A549 (cell line): ENCODE measurements at regions not wholly inside any gene's neighbourhood (a gene's known extent, or its start where the extent isn't known, plus 50 kb on each side); places are given as distances from the start of the nearest gene placed in this dataset.

ENCODE experiments used
- BHLHE40 ChIP-seq: IDR thresholded peaks from 2 replicates; pipeline ENCODE4 v1.6.1; 2012; ENCODE audit warnings: low read depth, low read length, inconsistent platforms
- CHD2 ChIP-seq: fragments of 150-350 bp; IDR thresholded peaks from 2 replicates; pipeline ENCODE4 v1.6.1; 2014; ENCODE audit warnings: low read length; ENCODE audit not compliant: partially characterized antibody
- HOXB5 ChIP-seq: fragments of 250-450 bp; sonication (Bioruptor Pico); IDR thresholded peaks from 2 replicates; pipeline ENCODE4 v1.5.0; 2020; ENCODE audit warnings: mild to moderate bottlenecking, moderate library complexity
- NR3C1 ChIP-seq: fragments of >200 bp; sonication (Bioruptor Twin); formaldehyde crosslinking; IDR thresholded peaks from 3 replicates; pipeline ENCODE4 v1.6.1; 2017
- TF ChIP-seq, protein P1 (sequence below): fragments of >200 bp; sonication (Bioruptor Twin); formaldehyde crosslinking; IDR thresholded peaks from 3 replicates; pipeline ENCODE4 v1.5.1; 2016
- TF ChIP-seq, protein P2 (sequence below): fragments of 200-600 bp; sonication (generic); IDR thresholded peaks from 2 replicates; pipeline ENCODE4 v1.6.1; 2016; ENCODE audit warnings: antibody characterized with exemption, mild to moderate bottlenecking, moderate library complexity
- TF ChIP-seq, protein P3 (sequence below): fragments of 450-650 bp; IDR thresholded peaks from 2 replicates; pipeline ENCODE4 v1.6.1; 2014; ENCODE audit warnings: antibody characterized with exemption

DNA sequence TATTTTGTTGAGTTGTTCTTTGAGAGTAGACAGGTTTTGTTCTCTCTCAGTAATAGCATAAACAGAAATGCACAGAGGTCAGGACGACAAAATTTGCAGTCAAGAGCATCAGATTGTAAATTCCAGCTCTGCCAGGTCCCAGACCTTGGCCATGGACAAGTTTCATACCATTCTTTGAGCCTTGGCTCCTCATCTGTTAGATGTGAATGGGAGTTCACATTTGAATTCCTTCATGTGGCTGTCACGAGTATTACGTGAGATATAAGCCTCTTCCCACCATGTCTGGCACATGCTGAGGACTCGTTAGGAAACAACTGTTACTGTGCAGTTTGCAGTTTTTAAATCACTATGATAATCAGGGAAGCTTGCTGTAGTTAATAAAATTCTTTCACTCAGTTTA, 93.2 kb upstream of the KCTD3 start:
- TF ChIP-seq, protein P1, sequence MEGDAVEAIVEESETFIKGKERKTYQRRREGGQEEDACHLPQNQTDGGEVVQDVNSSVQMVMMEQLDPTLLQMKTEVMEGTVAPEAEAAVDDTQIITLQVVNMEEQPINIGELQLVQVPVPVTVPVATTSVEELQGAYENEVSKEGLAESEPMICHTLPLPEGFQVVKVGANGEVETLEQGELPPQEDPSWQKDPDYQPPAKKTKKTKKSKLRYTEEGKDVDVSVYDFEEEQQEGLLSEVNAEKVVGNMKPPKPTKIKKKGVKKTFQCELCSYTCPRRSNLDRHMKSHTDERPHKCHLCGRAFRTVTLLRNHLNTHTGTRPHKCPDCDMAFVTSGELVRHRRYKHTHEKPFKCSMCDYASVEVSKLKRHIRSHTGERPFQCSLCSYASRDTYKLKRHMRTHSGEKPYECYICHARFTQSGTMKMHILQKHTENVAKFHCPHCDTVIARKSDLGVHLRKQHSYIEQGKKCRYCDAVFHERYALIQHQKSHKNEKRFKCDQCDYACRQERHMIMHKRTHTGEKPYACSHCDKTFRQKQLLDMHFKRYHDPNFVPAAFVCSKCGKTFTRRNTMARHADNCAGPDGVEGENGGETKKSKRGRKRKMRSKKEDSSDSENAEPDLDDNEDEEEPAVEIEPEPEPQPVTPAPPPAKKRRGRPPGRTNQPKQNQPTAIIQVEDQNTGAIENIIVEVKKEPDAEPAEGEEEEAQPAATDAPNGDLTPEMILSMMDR, result no peak
- TF ChIP-seq NR3C1, result no peak
- no peak for TF ChIP-seq BHLHE40
- no peak for TF ChIP-seq HOXB5 (CRISPR knock-in tag)
- TF ChIP-seq, protein P2, sequence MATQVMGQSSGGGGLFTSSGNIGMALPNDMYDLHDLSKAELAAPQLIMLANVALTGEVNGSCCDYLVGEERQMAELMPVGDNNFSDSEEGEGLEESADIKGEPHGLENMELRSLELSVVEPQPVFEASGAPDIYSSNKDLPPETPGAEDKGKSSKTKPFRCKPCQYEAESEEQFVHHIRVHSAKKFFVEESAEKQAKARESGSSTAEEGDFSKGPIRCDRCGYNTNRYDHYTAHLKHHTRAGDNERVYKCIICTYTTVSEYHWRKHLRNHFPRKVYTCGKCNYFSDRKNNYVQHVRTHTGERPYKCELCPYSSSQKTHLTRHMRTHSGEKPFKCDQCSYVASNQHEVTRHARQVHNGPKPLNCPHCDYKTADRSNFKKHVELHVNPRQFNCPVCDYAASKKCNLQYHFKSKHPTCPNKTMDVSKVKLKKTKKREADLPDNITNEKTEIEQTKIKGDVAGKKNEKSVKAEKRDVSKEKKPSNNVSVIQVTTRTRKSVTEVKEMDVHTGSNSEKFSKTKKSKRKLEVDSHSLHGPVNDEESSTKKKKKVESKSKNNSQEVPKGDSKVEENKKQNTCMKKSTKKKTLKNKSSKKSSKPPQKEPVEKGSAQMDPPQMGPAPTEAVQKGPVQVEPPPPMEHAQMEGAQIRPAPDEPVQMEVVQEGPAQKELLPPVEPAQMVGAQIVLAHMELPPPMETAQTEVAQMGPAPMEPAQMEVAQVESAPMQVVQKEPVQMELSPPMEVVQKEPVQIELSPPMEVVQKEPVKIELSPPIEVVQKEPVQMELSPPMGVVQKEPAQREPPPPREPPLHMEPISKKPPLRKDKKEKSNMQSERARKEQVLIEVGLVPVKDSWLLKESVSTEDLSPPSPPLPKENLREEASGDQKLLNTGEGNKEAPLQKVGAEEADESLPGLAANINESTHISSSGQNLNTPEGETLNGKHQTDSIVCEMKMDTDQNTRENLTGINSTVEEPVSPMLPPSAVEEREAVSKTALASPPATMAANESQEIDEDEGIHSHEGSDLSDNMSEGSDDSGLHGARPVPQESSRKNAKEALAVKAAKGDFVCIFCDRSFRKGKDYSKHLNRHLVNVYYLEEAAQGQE, result no peak
- TF ChIP-seq CHD2, result no peak
- TF ChIP-seq, protein P3, sequence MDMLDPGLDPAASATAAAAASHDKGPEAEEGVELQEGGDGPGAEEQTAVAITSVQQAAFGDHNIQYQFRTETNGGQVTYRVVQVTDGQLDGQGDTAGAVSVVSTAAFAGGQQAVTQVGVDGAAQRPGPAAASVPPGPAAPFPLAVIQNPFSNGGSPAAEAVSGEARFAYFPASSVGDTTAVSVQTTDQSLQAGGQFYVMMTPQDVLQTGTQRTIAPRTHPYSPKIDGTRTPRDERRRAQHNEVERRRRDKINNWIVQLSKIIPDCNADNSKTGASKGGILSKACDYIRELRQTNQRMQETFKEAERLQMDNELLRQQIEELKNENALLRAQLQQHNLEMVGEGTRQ, result no peak
